Neural progenitor cell (in vitro differentiated cells): ENCODE measurements at regions not wholly inside any gene's neighbourhood (a gene's known extent, or its start where the extent isn't known, plus 50 kb on each side); places are given as distances from the start of the nearest gene placed in this dataset.

Source experiments
- CTCF ChIP-seq: fragments of 200-600 bp; sonication (generic); IDR thresholded peaks from 2 replicates; pipeline ENCODE4 v1.5.1; 2017; ENCODE audit warnings: antibody characterized with exemption, mild to moderate bottlenecking
- EZH2 ChIP-seq: fragments of 200-600 bp; sonication (generic); IDR thresholded peaks from 2 replicates; pipeline ENCODE4 v1.6.1; 2017; ENCODE audit warnings: antibody characterized with exemption, mild to moderate bottlenecking, moderate library complexity

GRCh38 chr6:145194389-145194788, 540.9 kb downstream of the EPM2A start:
- TF ChIP-seq CTCF = no peak
- TF ChIP-seq EZH2 = no peak
